Astrocyte of the hippocampus (primary cell): ENCODE measurements at regions not wholly inside any gene's neighbourhood (a gene's known extent, or its start where the extent isn't known, plus 50 kb on each side); places are given as distances from the start of the nearest gene placed in this dataset.

Experiments
- DNase-seq: peaks from one replicate; pipeline ENCODE4 v3.0.0; 2011; ENCODE audit warnings: low read depth, low spot score

DNA sequence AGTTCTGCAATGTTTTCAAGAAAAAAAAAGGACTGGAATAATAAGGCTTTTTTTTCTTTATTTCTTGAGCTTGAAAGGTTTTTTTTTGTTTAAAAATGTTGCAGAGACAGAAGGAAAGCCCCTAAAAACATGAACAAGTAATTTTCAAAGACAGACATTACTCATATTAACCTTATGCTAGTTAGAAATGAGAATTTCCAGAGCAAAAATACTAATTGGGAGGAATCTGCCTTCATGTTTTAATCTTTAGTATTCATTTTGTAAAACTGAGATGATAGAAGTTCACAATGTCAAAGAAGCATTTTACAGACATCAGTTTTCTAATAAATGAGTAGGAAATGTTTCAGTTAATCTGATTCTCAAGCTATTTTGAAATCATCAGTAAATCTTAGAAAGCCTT is 1805.3 kb downstream of the PCDH7 start:
- DNase-seq: no peak

DNA sequence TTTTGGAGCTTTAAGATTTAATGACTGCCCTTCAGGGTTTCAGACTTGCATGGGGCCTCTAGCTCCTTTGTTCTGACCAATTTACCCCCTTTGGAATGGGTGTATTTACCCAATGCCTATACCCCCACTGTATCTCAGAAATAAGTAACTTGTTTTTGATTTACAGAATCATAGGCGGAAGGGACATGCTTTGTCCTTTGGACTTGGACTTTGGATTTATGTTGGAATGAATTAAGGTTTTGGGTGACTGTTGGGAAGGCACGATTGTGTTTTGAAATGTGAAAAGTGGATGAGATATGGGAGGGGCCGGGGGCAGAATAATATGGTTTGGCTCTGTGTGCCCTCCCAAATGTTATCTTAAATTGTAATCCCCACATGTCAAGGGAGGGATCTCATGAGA is 1824.7 kb downstream of the PCDH7 start:
- DNase-seq: no peak

DNA sequence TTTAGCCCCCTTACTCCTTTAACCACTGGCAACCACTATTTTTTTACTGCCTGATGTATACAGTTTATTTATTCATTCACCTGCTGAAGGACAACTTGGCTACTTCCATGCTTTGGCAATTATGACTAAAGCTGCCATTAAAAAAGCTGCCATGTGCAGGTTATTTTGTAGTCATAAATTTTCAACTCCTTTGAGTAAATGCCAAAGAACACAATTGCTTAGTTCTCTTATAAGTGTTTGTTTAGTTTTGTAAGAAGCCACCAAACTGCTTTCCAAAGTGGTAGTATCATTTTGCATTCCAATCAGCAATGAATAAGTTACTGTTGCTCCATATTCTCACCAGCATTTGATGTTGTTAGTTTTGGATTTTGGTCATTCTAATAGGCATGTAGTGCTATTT is 1831.8 kb downstream of the PCDH7 start:
- DNase-seq: peak; percentile 7

DNA sequence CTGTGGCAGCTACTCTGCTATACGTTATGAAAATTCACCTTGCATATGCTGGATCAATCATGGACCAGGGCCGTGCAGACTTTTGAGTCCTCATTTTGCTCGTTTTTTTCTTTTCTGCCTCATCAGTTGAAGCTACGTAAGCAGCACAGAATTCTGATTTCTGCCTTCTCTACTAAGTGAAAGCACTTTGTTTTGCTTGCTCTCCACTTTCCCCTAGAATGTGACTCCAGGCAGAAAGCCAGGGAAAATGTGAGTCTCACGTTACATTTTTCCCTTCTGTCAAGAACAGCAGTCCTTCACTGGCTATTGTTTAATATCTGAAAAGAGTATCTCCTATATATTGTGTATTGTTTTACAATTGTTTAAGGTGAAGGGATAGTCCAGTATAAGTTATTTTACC is 1840.1 kb downstream of the PCDH7 start:
- peak; percentile 65 for DNase-seq

- no peak for DNase-seq
Measured at GRCh38 chr4:32562010-32562409, 1841.8 kb downstream of the PCDH7 start.

DNA sequence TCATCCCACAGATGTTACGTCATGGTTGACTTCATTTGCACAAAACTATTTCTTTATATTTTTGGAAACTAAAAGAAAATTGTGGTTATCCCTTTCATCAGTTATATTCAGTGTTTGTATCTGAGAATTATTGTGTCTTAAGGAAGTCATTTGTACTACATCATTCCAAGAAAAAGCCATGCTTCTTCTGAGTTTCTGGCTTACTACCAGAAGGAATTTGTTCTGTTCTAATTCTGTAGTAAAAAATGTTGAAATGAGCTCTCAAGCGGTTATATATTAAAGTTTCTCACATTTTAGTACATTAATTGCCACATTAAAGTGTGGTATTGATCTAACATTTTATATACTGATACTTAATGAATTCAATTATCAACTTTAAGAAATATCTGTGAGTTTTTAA is 1844.5 kb downstream of the PCDH7 start:
- DNase-seq: no peak

DNA sequence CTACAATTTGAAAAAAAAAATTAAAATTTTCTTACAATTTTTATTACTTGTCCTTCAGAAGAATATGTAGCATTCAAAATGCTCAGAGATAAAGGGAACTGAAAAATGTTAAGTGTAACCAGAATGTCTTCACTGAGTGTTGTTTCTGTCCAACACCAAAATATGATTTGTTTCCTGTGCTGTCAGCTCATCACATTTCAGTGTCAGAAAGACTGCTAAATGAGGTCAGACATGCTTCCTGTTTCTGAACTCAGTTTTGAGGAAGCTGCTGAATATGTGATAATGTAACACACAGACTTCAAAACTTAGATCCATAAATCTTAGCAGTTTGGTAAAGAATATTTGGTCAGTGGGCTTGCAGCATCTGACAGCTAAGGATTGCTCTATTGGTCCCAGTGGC is 1849.7 kb downstream of the PCDH7 start:
- no peak for DNase-seq

GRCh38 chr4:32572366-32572765 is 1852.2 kb downstream of the PCDH7 start:
- no peak for DNase-seq

DNA sequence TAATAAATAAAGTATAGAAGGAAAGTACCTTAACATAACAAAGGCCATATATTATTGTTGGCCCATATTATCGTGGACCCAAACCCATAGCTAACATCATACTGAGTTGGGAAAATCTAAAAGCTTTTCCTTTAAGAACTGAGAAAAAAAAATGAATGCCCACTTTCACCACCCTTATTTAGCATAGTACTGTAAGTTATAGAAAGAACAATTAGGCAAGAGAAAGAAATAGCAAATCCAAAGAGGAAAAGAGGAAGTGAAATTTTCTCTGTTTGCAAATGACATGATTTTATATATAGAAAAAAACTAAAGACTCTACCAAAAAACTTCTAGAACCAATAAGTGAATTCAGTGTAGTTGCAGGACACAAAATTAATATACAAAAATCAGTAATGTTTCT is 1854.6 kb downstream of the PCDH7 start:
- DNase-seq: no peak

- no peak for DNase-seq
Measured at GRCh38 chr4:32589097-32589496, 1868.9 kb downstream of the PCDH7 start.

GRCh38 chr4:32589853-32590252 is 1869.7 kb downstream of the PCDH7 start:
- DNase-seq: no peak

DNA sequence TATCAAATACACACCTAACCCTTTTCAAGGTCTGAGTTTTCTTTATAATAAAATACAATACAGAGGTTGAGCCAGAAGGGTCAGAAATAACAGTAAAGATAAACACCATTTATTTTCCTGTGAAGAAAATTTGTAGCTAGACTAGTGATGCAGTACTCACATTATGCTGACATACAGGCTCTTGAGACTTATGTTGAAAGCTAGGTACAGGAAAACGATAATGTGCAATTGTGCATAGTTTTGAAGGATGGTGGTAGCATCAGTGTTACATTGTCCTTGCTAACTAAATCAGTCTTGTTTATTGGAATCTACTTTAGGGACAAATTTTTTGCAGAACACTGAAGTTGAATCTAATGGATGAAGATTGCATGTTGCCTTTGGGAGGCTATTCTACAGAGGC is 1877.2 kb downstream of the PCDH7 start:
- DNase-seq: no peak

GRCh38 chr4:32601848-32602247 is 1881.7 kb downstream of the PCDH7 start:
- DNase-seq: no peak

GRCh38 chr4:32607978-32608377 is 1887.8 kb downstream of the PCDH7 start:
- DNase-seq: no peak

- no peak for DNase-seq
Measured at GRCh38 chr4:32624943-32625603, 1904.9 kb downstream of the PCDH7 start.

DNA sequence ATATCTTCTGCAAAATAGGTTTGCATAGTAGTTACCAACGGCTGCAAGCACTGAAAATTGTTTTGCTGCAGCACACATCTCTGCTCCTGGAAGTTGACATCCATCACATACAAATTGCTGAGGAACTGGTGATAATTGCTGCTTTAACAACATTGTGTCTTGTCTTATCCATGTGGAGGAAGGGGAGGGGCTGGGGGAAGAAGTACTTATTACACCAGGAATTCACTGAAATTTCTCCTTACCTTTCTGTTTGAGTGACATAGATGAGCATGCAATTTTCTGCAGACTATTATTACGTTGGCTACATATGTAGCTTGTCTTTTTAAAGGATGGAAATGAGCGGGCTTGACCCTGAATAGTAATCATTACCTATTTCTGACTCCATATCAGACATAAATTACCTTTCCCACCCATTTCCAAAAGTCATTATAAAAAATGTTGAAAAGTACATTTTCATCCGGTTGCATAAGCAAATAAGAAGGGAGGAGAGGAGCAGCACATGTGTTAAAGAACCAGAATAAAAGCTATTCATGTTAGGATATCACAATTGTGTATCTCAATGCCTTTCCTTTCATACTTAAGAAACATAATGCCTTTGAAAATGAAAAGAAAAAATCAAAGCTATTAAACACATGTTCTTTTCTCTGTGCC is 1905.6 kb downstream of the PCDH7 start:
- no peak for DNase-seq

DNA sequence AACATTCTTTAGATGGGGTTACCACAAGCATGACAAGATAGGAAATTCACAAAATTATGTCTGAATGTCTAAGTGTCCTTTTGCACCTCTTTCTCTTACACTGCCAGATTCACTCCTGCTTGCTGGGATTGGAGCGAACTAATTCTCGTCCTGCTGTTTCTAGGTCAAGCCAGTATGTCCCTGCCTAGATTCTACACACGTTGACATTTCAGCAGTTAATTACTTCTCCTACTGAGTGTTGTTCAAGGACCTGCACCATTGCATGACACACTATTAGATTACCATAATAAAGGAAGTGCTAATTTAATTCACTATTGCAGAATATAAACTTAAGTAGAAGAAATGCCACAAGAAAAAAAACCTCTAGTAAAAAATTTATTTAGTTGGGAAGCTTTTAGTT is 1911.7 kb downstream of the PCDH7 start:
- DNase-seq: no peak

DNA sequence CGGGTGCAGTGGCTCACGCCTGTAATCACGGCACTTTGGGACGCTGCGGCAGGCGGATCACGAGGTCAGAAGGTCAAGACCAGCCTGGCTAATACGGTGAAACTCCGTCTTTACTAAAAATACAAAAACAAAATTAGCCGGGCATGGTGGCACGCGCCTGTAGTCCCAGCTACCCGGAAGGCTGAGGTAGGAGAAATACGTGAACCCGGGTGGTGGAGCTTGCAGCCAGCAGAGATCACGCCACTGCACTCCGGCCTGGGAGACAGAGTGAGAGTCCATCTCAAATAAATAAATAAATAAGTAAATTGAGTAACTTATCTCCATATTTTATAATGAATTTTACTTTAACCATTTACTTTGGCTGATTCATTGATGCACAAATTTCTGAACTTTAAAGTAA is 1913.3 kb downstream of the PCDH7 start:
- DNase-seq: no peak

GRCh38 chr4:32645653-32646052 is 1925.5 kb downstream of the PCDH7 start:
- DNase-seq: no peak

- no peak for DNase-seq
Measured at GRCh38 chr4:32658019-32658418, 1937.8 kb downstream of the PCDH7 start.

- no peak for DNase-seq
Measured at GRCh38 chr4:32661229-32661628, 1941.1 kb downstream of the PCDH7 start.

GRCh38 chr4:32662803-32663202 is 1942.6 kb downstream of the PCDH7 start:
- no peak for DNase-seq

DNA sequence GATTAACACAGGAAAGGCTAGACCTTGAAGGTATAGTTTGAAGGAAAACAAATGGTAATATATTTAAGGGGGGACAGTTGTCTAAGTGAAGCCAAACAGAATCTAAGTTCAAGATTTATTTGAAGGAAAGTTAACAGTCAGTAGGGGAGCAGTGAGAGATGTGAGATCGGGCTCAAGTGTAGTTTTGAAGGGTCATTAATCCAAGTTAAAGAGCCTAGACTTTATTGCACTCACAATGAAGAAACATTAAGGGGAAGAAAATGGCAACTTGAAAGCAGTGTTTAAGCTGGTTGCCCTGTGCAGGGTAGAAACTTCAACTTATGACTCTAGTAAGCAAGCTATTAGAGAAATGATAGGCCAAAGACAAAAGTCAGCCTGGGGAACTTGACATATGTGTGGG is 1952.2 kb downstream of the PCDH7 start:
- DNase-seq: no peak

GRCh38 chr4:32680946-32681345 is 1960.8 kb downstream of the PCDH7 start:
- DNase-seq: no peak
